Fibroblast of skin of right quadriceps (primary cell): ENCODE measurements at regions not wholly inside any gene's neighbourhood (a gene's known extent, or its start where the extent isn't known, plus 50 kb on each side); places are given as distances from the start of the nearest gene placed in this dataset.
A peak's percentile ranks its signal among the peaks of the same experiment; 100 is the strongest.

Experiments used
- DNase-seq: peaks from one replicate; pipeline ENCODE4 v3.0.0-alpha.2; 2013

DNA sequence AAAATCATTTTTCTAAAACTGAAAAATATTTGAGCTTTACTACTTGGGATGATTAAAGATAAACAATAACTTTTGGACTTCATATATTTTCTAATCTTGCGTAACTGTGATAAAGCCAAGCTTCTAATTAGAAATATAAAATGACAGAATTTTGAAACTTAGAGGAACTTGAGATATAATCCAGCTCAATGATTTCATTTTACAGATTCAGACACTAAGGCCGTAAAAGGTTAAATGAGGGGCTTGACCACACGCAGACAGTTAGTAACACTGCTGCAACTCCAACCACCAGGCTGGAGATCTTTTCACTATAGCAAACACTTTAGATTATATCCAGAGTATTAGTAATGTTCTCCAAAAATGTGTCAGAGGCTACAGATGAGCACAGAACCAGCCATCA lies 445.5 kb downstream of the ZEB2 start:
- no peak for DNase-seq

DNA sequence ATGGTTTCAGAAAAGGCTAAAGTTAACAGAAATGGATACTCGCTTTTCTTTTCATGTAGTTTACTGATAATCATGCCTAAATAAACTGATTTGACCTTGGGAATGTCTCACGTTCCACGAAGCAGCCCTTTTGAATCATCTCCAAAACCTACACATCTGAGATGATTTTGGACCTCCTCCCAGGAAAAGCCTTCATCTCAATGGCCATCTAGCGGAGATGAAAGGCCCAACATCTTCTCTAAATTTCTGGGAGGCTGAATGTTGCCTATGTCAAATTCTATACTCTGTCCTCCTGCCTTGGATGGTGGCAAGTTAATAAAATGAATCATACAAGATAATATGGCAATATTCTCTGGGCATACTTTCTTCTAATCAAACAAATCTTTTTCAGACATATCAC lies 448.5 kb downstream of the ZEB2 start:
- peak; percentile 50 for DNase-seq

DNA sequence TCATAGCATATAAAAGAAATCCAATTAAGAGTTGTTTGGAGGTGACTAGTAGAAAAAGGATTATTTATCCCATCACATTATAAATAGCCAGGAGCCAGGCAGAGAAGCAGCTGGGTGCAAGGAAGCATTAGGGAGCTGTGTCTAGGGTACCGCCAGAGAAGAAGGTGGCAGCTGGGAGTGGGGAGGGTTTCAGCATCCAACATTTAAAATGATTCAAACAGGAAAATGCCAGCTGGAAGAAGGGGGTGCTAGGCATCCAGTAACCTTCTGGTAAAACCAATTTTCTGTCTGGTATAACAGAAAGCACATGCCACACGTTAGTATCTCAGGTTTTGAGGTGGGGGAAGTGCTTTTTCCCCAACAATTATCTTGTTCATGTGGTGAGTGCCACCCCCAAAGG lies 452.4 kb downstream of the ZEB2 start:
- DNase-seq = no peak

DNA sequence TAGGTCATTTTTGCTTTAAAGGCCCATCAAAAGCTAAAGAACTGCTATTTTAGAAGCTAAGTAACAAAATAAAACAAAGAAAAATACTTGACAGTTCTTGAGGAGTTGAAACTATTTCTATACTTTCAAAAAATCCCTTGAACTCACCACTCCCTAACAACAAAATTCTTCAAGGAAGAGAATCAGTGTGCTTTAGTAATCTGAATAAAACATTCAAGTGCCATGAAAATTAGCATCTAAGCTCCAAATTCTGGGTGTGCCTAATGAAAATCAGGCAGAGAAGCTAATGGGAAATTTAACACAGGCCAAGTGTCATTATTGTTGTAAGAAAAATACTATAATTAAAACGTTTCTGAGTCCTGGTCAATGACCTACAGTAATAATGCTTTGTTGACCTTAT lies 456.3 kb downstream of the ZEB2 start:
- DNase-seq = no peak

DNA sequence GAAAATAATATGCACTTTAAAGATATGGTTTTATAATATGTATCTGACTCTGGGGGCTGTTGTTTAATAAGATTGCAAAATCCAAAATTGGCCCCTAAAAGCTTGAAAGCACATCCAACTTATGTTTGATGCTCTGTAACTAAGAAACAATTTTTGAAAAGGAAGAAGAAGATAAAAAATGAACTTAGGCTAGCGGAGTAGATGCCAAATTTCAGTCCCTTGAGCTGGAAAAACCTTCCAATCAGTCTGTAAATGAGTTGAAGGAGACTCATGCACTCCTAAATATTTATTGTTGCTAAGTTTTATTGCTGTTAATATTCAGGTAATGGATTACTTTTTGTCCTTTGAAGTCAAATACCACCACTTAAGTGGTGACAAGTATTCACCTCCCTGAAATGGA lies 465.0 kb downstream of the ZEB2 start:
- no peak for DNase-seq

DNA sequence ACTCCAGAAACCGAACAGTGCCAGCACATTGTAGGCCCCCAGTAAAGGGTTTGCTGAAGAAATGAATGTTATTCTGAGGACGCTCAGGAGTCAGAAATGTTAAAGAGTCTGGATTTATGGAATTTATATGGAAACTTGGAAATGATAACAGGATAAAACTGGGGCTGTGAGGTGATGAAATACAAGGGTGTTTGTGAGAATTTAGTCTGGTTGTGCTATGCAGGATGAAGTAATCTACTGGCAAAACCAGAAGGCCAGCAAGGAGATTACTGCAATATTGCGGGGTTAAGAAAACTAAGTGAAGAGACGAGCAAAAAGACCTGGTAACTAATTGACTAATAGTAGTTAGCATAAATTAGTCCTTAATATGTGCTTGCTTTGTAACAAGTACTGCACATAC lies 467.8 kb downstream of the ZEB2 start:
- DNase-seq = no peak

DNA sequence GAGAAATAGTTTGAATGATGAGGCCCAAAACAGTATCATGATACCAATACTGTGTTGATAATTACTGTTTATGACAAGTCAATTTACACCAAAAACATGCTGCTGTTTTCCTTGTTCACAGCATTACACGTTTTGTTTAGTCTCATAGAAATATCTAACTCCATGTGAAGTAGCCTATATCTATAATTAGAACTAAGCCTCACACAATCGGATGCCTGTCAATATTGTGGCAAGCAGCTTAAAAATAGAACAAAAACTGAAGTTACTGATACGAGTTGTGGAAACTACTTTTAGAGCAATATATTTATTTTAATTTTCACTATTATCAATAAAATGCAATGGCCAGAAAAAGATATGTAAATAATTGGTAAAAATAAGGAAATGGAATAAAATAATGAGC lies 470.8 kb downstream of the ZEB2 start:
- DNase-seq = no peak

DNA sequence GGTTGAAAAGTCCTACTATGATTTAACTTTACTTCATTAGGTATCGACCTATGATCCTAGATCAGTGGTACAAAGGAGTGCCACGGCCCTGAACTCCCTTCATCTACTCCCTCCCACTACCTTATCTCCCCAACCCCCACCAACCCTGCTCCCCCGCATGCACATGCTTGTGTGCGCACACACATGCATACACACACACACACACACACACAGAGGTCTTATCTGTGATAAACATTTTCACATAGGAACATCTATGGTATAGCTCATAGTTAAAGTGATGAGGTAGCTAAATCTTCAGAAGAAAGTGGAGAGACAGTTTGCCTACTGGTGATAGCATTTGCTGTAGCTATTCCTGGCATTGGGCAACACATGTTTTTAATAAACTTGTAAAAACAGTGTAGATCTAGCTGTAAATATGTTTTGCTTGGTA lies 471.3 kb downstream of the ZEB2 start:
- DNase-seq = peak; percentile 30

DNA sequence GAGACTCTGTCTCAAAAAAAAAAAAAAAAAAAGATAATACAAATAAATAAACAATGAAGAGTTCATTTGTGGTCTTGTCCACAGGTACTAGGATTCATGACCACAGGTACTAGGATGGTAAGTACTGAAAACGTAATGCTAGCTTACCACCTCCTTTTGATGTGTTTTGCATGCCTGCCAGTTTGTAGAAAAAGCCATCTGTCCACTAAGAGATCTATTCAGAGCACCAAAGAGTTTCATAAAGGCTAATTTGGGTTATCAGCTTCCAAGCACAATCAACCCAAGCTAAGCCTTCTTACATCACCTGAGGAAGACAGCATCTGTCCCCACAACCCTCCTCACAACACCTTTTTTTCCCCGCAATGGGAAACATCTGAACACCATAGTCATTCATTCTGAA lies 477.2 kb downstream of the ZEB2 start:
- DNase-seq = no peak

DNA sequence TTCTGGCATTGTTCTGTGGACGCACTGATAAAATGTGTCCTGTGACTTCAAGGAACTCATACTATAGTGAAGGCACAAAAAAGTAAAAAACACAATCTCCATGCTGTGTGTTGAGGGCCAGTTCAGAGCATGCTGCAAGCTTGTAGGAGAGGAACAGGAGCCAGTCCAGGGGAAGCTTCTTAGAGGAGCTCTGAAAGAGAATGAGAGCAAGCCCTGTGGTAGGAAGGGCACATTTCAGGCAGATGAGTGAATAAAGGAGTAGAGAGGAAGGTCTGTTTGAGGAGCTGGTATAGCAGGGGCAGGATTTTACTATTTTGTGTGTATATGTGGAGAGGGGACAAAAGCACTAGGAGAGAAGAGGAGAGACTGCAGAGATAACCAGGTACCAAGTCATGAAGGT lies 478.3 kb downstream of the ZEB2 start:
- DNase-seq = no peak

DNA sequence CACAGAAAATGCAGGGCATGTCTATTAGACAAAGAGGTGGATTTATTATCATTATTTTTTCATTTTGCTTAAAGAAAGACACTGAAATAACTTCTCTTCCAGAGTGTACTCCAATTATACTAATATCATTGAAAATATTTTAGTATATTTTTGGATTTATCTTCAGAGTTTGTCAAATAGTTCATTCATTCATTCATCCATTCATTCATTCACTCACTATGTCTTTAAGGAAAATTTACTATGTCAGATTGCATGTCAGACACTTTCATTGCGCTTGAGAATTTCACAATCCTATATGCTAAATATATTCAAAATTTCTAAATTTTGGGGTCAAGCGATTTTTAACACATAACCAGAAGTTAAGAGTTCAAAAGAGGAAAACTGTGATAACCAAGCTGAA lies 479.1 kb downstream of the ZEB2 start:
- no peak for DNase-seq

DNA sequence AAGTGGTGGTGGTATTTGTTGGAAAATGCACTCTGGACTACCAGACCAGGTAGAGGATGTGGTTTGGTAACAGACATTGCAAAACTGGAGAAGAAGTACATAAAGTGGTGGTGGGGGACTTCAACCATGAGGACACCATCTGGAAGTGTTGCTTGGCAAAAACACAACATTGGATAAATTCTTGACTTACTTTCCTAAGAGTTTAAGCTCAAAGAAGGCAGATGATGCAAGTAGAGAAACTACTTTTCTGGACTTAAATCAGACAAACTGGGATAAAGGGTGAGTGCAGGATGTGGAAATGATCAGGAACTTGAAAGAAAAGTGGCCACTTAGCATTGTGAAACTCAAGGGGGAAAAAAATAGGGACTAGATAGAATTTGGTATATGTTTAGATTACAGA lies 487.4 kb downstream of the ZEB2 start:
- DNase-seq = peak; percentile 73

DNA sequence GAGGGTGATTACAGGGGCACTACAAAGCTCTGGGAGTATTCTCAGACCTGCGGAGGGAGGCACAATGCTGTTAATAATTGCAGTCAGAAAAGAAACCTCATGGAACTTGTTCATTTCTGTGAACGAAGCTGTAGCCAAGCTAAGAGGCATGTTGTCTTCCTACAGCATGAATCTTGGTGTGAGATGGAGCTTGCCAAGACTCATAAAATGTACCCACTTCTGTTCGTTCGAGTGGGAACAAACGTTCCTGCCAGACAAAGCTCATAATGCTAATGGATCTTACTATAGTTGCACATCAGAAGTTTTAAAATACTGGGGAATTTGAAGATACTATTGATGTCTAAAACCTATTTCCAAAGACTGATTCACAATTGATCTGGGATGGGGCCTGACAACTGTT lies 489.1 kb downstream of the ZEB2 start:
- DNase-seq = no peak

DNA sequence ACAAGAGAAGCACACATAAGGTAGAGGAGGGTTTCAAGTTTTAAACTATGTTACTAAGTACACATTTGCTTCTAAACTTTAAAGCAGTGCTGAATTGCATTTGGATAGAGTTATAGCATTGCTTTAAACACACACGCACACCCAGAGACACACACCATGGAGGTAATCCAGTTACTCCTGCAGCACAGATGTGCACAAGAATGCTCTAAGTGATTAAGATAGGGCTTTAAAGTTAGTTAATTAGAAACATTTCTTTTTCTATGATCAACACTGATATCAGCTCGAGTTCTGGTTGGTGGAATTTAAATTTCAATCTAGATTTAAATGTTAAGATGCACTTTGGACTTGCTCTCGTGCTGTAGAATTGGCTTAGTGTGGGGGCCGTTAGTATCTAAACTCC lies 492.3 kb downstream of the ZEB2 start:
- DNase-seq = no peak

DNA sequence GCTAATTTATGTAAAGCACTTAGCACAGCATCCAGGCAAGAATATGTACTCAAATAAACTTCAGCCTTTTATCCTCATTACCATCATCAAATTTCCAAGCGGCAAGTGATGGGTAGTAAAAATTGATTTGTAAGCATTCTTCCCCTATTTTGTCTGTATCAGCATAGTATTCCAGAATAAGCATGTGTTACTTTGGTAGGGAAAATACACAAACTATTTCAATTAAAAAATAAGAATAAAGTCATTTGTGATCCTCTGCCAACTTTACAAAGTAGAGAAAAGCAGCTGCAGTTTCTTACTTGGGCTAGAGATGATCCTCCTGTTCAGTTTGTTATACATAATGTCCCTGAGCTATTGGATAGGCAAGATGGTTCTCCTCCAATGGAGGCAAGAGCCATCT lies 493.2 kb downstream of the ZEB2 start:
- DNase-seq = no peak

DNA sequence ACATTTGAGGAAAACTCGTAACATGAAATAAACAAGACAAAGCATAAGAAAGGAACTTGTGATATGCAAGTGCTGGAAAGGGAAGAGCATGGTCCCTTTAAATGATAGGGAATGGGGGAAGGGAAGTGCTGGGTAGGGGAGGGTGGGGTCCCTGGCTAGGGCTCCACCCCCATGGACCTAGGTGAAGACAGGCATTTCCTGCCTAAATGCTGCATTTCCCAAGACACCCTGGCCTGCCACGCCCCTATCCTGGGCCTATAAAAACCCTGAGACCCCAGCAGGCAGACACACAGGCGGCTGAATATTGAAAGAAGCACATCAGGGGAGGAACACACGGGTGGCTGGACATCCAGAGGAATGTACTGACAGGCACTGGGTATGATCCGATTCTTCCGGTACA lies 499.9 kb downstream of the ZEB2 start:
- no peak for DNase-seq

DNA sequence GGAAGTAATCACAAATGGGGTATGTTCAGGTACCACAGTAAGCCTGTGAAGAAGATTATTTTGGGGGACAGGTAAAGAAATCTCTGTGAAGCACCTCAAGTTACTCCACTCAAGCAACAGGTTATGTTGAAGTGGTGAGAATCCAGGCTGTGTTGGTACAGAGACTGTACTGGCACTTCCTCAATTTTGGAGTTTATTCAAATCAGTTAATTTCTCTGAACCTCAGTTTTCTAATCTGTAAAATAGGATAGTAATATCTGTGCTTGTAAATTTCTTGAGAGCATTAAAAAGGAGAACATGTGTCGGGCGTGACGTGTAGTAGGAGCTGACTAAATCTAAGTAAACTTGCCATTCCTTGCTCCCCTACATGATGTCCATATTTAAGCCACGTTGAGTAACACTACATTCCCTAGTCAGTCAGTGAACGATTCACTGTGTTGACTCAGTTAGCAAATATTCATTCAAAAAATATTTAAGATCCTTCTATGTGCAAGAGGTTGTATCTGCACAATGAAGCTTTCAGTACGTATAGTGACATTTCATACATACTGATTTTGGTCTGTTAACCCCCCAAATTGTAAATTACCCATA lies 504.2 kb downstream of the ZEB2 start:
- peak; percentile 94 for DNase-seq

DNA sequence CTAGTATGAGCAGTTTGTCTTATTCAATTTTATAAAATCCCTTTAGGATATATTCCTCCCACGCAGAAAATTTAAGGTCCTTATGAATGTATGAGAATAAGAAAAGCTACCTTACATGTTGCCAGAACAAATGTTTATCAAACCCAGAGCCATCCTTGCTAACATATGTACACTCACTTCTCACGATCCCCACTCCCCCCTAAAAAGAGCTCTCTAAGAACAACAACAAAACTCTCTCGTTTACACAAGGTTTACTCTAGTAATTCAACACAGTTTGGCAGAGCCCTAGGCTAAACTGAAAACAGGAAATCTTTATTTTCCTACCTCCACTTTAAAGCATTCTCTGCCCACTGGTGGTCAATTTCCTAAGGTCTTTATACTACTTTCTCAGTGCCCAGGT lies 504.9 kb downstream of the ZEB2 start:
- peak; percentile 5 for DNase-seq

DNA sequence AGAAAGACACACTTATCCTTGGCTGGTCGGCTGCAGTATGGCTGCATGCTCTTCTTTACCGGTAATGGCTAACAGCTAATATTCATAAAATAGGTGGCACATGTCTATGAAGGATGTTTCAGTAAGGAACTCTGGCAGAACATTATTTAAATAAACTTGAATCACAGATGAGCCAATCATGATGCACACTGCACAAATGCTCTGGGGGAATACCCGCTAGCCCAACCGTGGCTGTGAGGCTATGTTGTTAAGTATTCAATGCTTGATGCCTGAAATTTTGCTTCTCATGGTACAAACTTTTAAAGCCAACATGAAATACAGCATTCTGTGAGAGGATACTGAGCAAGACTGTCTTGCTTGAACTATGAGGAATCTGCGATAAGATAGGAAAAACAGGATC lies 505.8 kb downstream of the ZEB2 start:
- DNase-seq = peak; percentile 49

DNA sequence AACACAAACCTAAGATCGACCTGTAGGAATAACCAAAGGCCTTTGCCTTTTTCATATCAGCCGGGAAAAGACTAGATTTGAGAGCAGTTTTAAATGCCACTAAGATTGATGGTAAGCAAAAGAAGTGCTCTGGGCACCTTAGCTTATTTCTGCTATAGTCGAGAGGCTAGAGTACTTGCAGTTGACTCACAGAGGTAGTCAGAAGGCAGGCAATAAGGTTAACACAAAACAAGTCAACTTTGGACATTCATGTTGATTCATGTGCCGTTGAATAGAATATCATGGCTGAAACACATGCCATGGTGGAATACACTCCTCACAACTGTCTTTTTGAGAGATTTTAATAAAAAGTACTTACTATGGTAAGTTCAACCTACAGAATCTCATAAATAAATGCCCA lies 507.6 kb downstream of the ZEB2 start:
- DNase-seq = no peak

DNA sequence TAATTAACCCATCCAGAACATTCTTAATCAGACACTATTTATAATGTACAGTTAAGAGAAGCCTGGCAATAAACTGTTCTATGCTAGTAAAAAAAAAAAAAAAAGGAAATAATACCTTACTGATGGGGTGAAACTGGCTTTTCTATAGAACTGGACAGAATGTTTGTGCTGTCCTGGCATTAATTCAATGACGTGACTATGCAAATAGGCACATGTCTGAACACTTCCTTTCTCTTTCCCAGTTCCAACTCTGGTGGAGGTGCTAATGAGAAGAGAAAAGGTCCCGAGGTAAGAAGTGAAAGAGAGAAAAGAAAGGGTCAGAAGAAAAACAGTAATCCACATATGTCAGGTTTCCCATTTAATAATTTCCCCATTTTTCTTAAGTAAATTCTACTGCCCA lies 508.4 kb downstream of the ZEB2 start:
- no peak for DNase-seq

DNA sequence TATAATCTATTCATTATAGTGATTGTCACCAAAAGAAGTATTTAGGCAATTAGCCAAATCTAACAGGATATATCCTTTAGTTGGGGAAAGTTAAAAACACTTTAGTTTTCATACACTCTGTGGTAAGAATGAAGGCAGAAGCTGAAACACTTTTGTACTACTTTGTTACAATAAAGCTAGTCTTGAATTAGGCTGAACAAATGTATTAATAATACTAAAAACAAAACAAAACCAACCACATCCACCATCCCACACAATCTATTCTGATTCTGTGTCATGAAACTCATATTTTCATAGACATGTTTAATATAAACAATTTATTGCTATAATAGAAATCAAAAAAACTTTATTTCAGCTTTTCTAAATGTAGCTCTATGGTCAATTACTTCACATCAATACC lies 508.8 kb downstream of the ZEB2 start:
- no peak for DNase-seq

DNA sequence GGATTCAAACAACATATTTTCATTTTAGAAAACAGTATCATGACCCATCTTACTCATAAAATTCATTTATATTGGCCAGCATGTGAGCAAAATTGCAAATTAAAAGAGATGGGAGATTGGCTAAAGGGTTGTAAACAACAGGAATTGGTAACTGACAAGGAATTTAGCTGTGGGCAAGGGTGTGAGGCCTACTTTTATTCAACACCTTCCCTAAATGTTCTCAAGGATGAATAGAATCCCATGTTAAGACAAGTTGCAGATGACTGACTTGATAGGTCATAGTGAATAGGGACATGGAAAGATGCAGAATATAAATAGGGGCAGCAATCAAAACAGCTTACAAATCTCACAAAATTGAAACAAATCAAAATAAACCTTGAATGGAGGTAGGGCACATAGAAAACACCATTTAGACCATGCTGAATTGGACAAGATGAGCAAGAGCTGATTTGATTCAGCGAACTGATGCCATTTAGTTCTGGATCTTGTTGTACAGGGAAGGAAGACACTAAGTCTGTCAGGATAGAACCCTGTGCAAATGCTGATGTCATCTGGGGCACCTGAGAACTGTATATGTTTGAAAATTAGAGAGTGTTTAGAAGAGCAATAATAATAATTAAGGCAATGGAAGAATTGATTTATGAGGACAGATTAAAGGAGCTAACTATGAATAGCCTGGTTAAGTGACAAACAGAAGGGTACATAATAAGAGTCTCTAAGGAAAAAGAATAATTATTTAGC lies 509.7 kb downstream of the ZEB2 start:
- DNase-seq = no peak

DNA sequence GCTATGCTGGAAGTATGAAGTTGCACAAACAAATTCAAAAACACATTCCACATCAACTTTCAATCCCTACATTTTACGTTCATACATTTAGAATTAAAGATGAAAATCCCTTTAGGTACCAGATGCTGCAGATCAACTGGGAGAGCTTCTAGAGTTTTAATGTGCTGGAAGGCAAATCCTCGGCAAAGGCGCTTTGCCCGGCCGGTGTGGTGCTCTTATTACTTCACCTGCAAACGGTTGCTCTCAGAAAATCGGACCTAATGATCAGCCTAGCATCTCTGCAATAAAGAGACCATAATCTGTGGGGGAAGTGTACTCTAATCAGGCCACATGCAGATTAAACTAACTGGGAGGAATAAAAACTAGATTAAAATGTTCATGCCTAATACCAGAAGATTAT lies 513.8 kb downstream of the ZEB2 start:
- DNase-seq = no peak

DNA sequence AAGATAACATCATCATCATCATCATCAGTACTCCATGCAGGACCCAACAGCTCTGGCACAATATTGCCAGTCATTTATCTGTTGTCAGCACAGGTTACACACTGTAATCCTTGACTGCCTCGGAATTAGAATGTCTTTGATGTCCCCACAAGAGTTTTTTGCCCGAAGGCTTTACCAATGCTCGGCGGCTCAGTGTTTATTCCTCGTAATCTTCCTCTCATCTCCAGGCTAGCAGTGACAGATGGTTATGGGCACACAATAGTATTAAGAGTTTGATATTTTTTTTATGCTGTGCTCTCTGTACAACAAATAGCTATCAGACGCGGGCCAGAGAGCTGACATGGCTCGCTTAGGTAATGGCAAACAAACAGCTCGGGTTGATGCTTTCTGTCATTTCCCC lies 515.2 kb downstream of the ZEB2 start:
- DNase-seq = no peak
